ENCODE measurements at regions not wholly inside any gene's neighbourhood (a gene's known extent, or its start where the extent isn't known, plus 50 kb on each side); places are given as distances from the start of the nearest gene placed in this dataset.

DNA sequence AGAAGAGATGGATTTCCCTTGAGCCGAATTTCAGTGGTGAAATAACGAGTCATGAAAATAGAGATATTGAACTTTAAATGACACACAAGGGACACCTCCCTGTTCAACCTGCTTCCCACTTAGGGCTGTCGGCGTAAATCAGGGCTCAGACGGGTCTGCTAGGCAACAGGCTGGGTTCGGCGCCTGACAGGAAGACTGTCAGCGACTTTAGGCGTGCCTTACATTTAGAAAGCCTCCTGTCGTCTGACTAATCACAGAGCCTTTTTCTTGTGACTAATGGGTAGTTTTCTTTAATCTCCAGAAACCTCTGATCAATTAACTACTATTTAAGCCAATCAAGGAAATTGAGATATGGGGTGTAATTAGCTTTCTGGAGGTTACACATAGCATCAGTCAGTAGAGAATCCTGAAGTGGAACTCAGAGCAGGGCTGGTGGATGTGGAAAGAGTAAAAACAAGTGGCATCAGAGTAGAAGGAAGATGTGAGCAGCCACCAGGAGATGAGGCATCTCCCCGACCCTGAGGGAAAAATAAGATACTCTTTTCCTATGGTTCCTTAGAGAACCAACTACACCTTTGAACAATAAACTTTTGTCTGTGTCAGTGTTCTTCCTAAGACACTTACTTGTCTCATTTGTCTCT, 86.2 kb upstream of the HS3ST1 start:
- H3K4me1 ChIP-seq = no peaks in the 10 kb centered on the region
- intact Hi-C loops (cut with DNase I) = no loop called here
- no peak for ATAC-seq
- no peak overlapping the region for H3K27ac ChIP-seq
- no peaks in the 10 kb centered on the region for H3K9me3 ChIP-seq
- no peaks in the 10 kb centered on the region for H3K36me3 ChIP-seq
- TF ChIP-seq, protein P1, sequence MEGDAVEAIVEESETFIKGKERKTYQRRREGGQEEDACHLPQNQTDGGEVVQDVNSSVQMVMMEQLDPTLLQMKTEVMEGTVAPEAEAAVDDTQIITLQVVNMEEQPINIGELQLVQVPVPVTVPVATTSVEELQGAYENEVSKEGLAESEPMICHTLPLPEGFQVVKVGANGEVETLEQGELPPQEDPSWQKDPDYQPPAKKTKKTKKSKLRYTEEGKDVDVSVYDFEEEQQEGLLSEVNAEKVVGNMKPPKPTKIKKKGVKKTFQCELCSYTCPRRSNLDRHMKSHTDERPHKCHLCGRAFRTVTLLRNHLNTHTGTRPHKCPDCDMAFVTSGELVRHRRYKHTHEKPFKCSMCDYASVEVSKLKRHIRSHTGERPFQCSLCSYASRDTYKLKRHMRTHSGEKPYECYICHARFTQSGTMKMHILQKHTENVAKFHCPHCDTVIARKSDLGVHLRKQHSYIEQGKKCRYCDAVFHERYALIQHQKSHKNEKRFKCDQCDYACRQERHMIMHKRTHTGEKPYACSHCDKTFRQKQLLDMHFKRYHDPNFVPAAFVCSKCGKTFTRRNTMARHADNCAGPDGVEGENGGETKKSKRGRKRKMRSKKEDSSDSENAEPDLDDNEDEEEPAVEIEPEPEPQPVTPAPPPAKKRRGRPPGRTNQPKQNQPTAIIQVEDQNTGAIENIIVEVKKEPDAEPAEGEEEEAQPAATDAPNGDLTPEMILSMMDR (IDR thresholded peaks at IDR 0.05) = no peak
- no peak for DNase-seq
- H3K4me3 ChIP-seq = no peak overlapping the region
- no peaks in the 10 kb centered on the region for H3K27me3 ChIP-seq (ENCODE audit: low read depth)

DNA sequence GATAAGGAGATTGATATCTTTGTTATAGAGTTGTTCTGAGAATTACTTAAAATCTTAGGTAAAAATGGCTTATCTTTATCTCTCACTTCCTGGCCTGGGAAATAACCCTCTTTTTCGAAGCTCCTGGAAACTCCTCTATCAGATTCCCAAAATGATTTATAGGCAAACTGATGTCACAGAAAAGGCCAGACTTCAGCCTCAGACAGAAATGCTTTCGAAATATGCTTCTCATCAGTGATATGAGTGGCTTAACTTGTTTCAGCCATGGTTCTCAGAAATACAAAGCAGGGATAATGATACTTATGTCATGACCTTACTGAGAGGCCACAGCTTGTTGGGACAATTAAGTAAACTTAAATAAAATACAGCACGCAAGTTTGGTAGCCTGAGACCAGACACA, 85.3 kb upstream of the HS3ST1 start:
- H3K4me1 ChIP-seq = no peaks in the 10 kb centered on the region
- no peaks in the 10 kb centered on the region for H3K27me3 ChIP-seq (ENCODE audit: low read depth)
- TF ChIP-seq, protein P1 (IDR thresholded peaks at IDR 0.05) = no peak
- ATAC-seq = no peak
- no peaks in the 10 kb centered on the region for H3K9me3 ChIP-seq
- no peak for DNase-seq
- H3K27ac ChIP-seq = no peak overlapping the region
- H3K4me3 ChIP-seq = no peak overlapping the region
- no peaks in the 10 kb centered on the region for H3K36me3 ChIP-seq
- intact Hi-C loops (cut with DNase I) = no loop called here

DNA sequence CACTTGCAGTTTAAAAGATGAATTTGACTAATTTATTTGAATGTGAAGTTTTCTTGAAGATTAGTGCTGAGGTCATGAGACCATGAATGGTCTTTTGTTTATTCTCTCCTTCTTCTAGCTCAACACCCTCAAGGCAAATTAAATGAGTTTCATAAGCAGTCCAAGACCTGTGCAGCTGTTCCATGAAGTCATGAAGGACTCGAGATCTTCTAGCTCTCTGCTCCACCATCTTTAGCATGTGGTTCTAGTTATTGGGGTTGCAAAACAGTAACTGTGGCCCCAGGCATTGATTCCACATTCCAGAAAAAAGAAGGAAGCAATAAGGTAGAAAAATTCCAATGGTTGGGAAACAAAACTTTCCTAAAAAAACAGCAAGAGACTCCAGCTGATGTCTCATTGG, 84.2 kb upstream of the HS3ST1 start:
- DNase-seq (no peak), ATAC-seq (no peak)
- no peaks in the 10 kb centered on the region for H3K4me1 ChIP-seq
- no peaks in the 10 kb centered on the region for H3K9me3 ChIP-seq
- H3K27ac ChIP-seq = no peak overlapping the region
- H3K4me3 ChIP-seq = no peak overlapping the region
- no peaks in the 10 kb centered on the region for H3K36me3 ChIP-seq
- TF ChIP-seq, protein P1 (IDR thresholded peaks at IDR 0.05) = no peak
- intact Hi-C loops (cut with DNase I) = no loop called here
- no peaks in the 10 kb centered on the region for H3K27me3 ChIP-seq (ENCODE audit: low read depth)

DNA sequence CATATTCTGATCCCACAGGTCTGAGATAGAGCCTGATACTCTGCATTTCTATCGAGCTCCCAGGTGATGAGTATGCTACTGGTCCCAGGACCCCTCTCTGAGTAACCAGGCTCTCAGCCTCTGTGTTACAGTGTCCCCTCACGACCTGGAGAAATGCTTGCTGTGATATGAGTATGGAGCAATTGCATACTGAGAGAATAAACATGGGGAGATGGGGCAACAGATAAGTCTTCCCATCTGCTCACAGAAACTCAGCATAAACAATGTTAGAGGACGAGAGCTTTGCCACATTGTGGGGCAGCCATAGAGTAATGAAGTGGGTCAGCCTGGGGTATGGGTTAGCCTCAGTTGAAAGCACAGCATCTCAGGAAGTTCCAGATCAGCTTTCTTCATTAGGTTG, 82.6 kb upstream of the HS3ST1 start:
- H3K9me3 ChIP-seq = no peaks in the 10 kb centered on the region
- intact Hi-C loops (cut with DNase I) = no loop called here
- no peak overlapping the region for H3K4me3 ChIP-seq
- H3K27ac ChIP-seq = no peak overlapping the region
- H3K27me3 ChIP-seq (ENCODE audit: low read depth) = no peaks in the 10 kb centered on the region
- DNase-seq (no peak), ATAC-seq (no peak)
- TF ChIP-seq, protein P1 (IDR thresholded peaks at IDR 0.05) = no peak
- no peaks in the 10 kb centered on the region for H3K36me3 ChIP-seq
- no peaks in the 10 kb centered on the region for H3K4me1 ChIP-seq

DNA sequence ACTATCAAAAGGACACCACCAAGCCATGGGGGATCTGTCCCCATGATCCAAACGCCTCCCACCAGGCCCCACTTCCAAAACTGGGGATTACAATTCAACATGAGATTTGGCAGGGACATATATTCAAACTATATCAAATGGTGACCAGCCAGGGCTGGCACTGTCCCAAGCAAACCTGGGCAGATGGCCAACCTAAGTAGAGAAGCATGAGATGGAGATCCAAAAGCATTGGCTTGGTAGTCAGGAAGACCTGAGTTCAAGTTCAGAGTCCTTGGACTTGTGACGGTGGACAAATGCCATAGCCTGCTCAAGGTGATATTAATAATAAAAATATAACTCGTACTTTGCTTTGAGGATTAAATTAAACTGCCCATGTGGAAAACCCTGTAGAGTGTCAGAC, 79.2 kb upstream of the HS3ST1 start:
- DNase-seq = no peak
- no peaks in the 10 kb centered on the region for H3K4me1 ChIP-seq
- H3K4me3 ChIP-seq = no peak overlapping the region
- no peak for ATAC-seq
- intact Hi-C loops (cut with DNase I) = no loop called here
- no peaks in the 10 kb centered on the region for H3K27me3 ChIP-seq (ENCODE audit: low read depth)
- no peaks in the 10 kb centered on the region for H3K9me3 ChIP-seq
- H3K36me3 ChIP-seq = no peaks in the 10 kb centered on the region
- no peak overlapping the region for H3K27ac ChIP-seq
- TF ChIP-seq, protein P1 (IDR thresholded peaks at IDR 0.05) = no peak

Data from lower lobe of right lung (tissue), 2 donors.